Stomach (tissue), 8 donors: ENCODE measurements at regions not wholly inside any gene's neighbourhood (a gene's known extent, or its start where the extent isn't known, plus 50 kb on each side); places are given as distances from the start of the nearest gene placed in this dataset.
A peak's percentile ranks its signal among the peaks of the same experiment; 100 is the strongest.

ENCODE experiments used
- DNase-seq, 2 donors: peaks; one replicate each; pipeline versions ENCODE4 v3.0.0 to v3.0.0-alpha.2; 2013 to 2019
- H3K27ac ChIP-seq, 5 donors: fragments of 200-600 bp in 4 of 5; sonication (generic) in 4 of 5; one replicate each; pipeline ENCODE4 v1.5.1; 2013 to 2019; ENCODE audit warnings: mild to moderate bottlenecking in 1 of 5, moderate library complexity in 1 of 5
- H3K27me3 ChIP-seq, 3 donors: fragments of 200-600 bp; sonication (generic); one replicate each; pipeline ENCODE4 v1.5.1; 2017 to 2019; ENCODE audit warnings: mixed run types in 1 of 3
- H3K36me3 ChIP-seq, 4 donors: fragments of 200-600 bp; sonication (generic); 1 replicate in 3 of 4; 2 replicates in 1 of 4; pipeline ENCODE4 v1.5.1; 2016 to 2019
- H3K4me1 ChIP-seq, 4 donors: fragments of 200-600 bp; sonication (generic); one replicate each; pipeline ENCODE4 v1.5.1; 2016 to 2019
- H3K4me3 ChIP-seq, 4 donors: fragments of 200-600 bp; sonication (generic) in 3 of 4; one replicate each; pipeline ENCODE4 v1.5.1; 2016 to 2019; ENCODE audit warnings: mild to moderate bottlenecking in 1 of 4
- H3K9me3 ChIP-seq, 4 donors: fragments of 200-600 bp; sonication (generic); one replicate each; pipeline ENCODE4 v1.5.1; 2016 to 2019
- EP300 ChIP-seq: sonication (generic); formaldehyde crosslinking; IDR thresholded peaks from one replicate; pipeline ENCODE4 v1.6.1; 2017; ENCODE audit warnings: antibody characterized with exemption
- POLR2A ChIP-seq, 4 donors: fragments of 450-650 bp; IDR thresholded peaks; one replicate each; pipeline ENCODE4 v1.6.1; 2016; ENCODE audit warnings: antibody characterized with exemption in 4 of 4, control low read depth in 2 of 4, mild to moderate bottlenecking in 1 of 4, moderate library complexity in 1 of 4
- POLR2AphosphoS5 ChIP-seq, 3 donors: sonication (generic); formaldehyde crosslinking; IDR thresholded peaks; one replicate each; pipeline ENCODE4 v1.6.1; 2016; ENCODE audit warnings: antibody characterized with exemption in 3 of 3
- WGBS, 5 donors: extraction: QIAGEN DNeasy Blood & Tissue Kit in 3 of 5; methylation state at CpG; one replicate each; pipeline versions ENCODE4 v1.1.5 to v1.1.7; 2013 to 2018; 5-methylcytosine and 5-hydroxymethylcytosine counted together
- intact Hi-C: fragments of 100-400 bp; cut with DNase I; formaldehyde crosslinking; loops from one replicate; pipeline ENCODE4 v1.15.1; 2023; ENCODE audit warnings: low total_unique reads
- TF ChIP-seq, protein P1 (sequence below), 7 experiments: fragments of 450-650 bp in 4 of 7; fragments of 200-600 bp in 3 of 7; sonication (generic) in 3 of 7; IDR thresholded peaks; one replicate each; pipeline ENCODE4 v1.5.1; 2016 to 2019; ENCODE audit warnings: antibody characterized with exemption in 7 of 7, control low read depth in 2 of 7, mild to moderate bottlenecking in 1 of 7
- donor health status: healthy with polysubstance abuse.
- donor health status: Bipolar disorder and iron deficiency.
- donor health status: healthy.

DNA sequence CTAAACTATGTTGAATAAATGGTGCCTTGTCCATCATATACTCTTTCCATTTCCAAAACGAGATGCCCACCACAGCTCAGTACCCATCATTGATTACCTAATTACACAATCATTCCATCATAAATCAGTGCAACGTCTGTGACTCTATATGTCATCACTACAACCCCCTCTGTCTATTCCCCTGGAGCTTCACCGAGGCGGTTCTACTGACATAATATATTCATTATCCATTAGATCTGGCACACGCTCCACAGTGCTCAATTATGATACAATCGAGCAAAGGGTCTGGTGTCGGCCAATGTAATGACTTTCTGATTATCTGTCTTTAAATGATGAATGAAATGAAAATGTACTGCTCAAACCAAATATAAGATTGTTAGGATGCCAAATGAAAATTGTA lies 1737.7 kb upstream of the WWC1 start:
- TF ChIP-seq POLR2AphosphoS5 (IDR thresholded peaks at IDR 0.05) (no peak), POLR2A (IDR thresholded peaks at IDR 0.05) (no peak), EP300 (no peak)
- TF ChIP-seq, protein P1, sequence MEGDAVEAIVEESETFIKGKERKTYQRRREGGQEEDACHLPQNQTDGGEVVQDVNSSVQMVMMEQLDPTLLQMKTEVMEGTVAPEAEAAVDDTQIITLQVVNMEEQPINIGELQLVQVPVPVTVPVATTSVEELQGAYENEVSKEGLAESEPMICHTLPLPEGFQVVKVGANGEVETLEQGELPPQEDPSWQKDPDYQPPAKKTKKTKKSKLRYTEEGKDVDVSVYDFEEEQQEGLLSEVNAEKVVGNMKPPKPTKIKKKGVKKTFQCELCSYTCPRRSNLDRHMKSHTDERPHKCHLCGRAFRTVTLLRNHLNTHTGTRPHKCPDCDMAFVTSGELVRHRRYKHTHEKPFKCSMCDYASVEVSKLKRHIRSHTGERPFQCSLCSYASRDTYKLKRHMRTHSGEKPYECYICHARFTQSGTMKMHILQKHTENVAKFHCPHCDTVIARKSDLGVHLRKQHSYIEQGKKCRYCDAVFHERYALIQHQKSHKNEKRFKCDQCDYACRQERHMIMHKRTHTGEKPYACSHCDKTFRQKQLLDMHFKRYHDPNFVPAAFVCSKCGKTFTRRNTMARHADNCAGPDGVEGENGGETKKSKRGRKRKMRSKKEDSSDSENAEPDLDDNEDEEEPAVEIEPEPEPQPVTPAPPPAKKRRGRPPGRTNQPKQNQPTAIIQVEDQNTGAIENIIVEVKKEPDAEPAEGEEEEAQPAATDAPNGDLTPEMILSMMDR (IDR thresholded peaks at IDR 0.05): no peak
- Histone ChIP-seq H3K27me3 (no peaks in the 10 kb centered on the region), H3K4me1 (no peaks in the 10 kb centered on the region), H3K9me3 (peaks cover 0 to 3% (median 0%) of the 10 kb centered on the region in 4 donors), H3K36me3 (no peaks in the 10 kb centered on the region), H3K4me3 (no peak overlapping the region), H3K27ac (no peak overlapping the region)
- WGBS, 5 donors: 78 to 82% (median 79%) methylated on average over 7 of the region's 7 CpGs
- intact Hi-C loops: no loop called here
- peak in 1 of 2 donors; percentile 3 for DNase-seq

- intact Hi-C loops: no loop called here
- 67 to 74% (median 71%) methylated on average over 3 of the region's 3 CpGs for WGBS, 5 donors
- no peaks in the 10 kb centered on the region for H3K4me1 ChIP-seq
- H3K36me3 ChIP-seq: no peaks in the 10 kb centered on the region
- no peak for DNase-seq
- H3K27me3 ChIP-seq: no peaks in the 10 kb centered on the region
- no peak overlapping the region for H3K27ac ChIP-seq
- H3K9me3 ChIP-seq: peaks cover 0 to 15% (median 10%) of the 10 kb centered on the region in 4 donors
- H3K4me3 ChIP-seq: no peak overlapping the region
- TF ChIP-seq POLR2AphosphoS5 (IDR thresholded peaks at IDR 0.05): no peak
- TF ChIP-seq, protein P1 (IDR thresholded peaks at IDR 0.05): no peak
Observed at GRCh38 chr5:166561759-166562158, 1729.7 kb upstream of the WWC1 start.

DNA sequence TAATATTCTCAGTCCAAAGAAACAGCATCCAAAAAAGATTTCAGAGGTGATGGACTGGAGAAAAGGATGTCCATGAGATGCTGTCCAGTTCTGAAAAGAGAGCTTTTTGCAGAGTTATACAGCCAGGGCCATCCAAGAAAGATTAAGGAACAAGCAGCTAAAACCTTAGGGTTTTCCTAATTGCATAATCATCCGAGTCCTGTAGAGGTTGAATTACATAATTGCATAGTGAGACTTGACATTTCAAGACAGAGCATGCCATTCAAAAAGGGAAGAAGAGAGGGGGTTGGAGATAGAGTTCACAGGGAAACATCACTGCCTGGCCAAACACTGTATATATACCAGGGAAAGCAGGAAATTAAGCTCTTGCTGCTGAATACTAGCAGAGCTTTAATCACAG lies 1729.2 kb upstream of the WWC1 start:
- peak in 1 of 2 donors; percentile 4 for DNase-seq
- TF ChIP-seq POLR2AphosphoS5 (IDR thresholded peaks at IDR 0.05) (no peak), POLR2A (IDR thresholded peaks at IDR 0.05) (no peak), EP300 (no peak)
- TF ChIP-seq, protein P1 (IDR thresholded peaks at IDR 0.05): no peak
- H3K9me3 ChIP-seq: peaks cover 0 to 15% (median 10%) of the 10 kb centered on the region in 4 donors
- no peaks in the 10 kb centered on the region for H3K27me3 ChIP-seq
- no peak overlapping the region for H3K4me3 ChIP-seq
- H3K36me3 ChIP-seq: no peaks in the 10 kb centered on the region
- 22 to 53% (median 35%) methylated on average over 1 of the region's 1 CpG for WGBS, 5 donors
- intact Hi-C loops: no loop called here
- H3K4me1 ChIP-seq: no peaks in the 10 kb centered on the region
- no peak overlapping the region for H3K27ac ChIP-seq

GRCh38 chr5:166566725-166567124 lies 1724.7 kb upstream of the WWC1 start:
- no peaks in the 10 kb centered on the region for H3K9me3 ChIP-seq
- intact Hi-C loops: no loop called here
- TF ChIP-seq, protein P1 (IDR thresholded peaks at IDR 0.05): no peak
- no peak for TF ChIP-seq POLR2AphosphoS5 (IDR thresholded peaks at IDR 0.05)
- no peak for TF ChIP-seq POLR2A (IDR thresholded peaks at IDR 0.05)
- TF ChIP-seq EP300: no peak
- no peaks in the 10 kb centered on the region for H3K36me3 ChIP-seq
- no peaks in the 10 kb centered on the region for H3K27me3 ChIP-seq
- H3K4me1 ChIP-seq: no peaks in the 10 kb centered on the region
- 47 to 60% (median 59%) methylated on average over 1 of the region's 1 CpG for WGBS, 5 donors
- H3K27ac ChIP-seq: no peak overlapping the region
- no peak for DNase-seq
- H3K4me3 ChIP-seq: no peak overlapping the region
